HCT116 (cell line): ENCODE measurements at regions not wholly inside any gene's neighbourhood (a gene's known extent, or its start where the extent isn't known, plus 50 kb on each side); places are given as distances from the start of the nearest gene placed in this dataset.

Experiments used
- ATAC-seq: fragments of 200-7000 bp; cut with Tn5 transposase; 2 replicates; pipeline ENCODE4 v1.9.1; 2020; ENCODE audit warnings: mild to moderate bottlenecking, moderate library complexity
- BruUV-seq: library from RNA; stranded (reverse); fragments of 400-500 nt; replicated peaks from 2 replicates; lab custom pipeline; 2021; lab: Mats Ljungman, UMichigan
- CTCF ChIA-PET: fragments of 300-600 bp; sonication (Branson Sonifier 250); formaldehyde crosslinking; loops from one replicate; lab custom pipeline; 2021; ENCODE audit warnings: antibody characterized with exemption; lab: Charles Lee
- POLR2A ChIA-PET: fragments of 300-600, 350-600 bp; sonication (Branson Sonifier 250); formaldehyde crosslinking; loops from one replicate; lab custom pipeline; 2021; ENCODE audit warnings: antibody characterized with exemption; lab: Charles Lee
- RAD21 ChIA-PET, 2 experiments: fragments of 300-600 bp; sonication (Branson Sonifier 250); formaldehyde crosslinking; loops; one replicate each; lab custom pipeline; 2023; ENCODE audit warnings: low total read pairs in 2 of 2; ENCODE audit not compliant: uncharacterized antibody in 2 of 2, unreplicated experiment in 2 of 2, low non-redundant PET in 1 of 2; lab: Charles Lee
- DNase-seq: peaks from one replicate; pipeline ENCODE4 v3.0.0-alpha.2; 2010; ENCODE audit warnings: low read depth, low spot score
- H2AFZ ChIP-seq: fragments of 200-600 bp; shearing (Covaris generic), sonication (generic); 2 replicates; pipeline ENCODE4 v1.6.1; 2017; ENCODE audit warnings: low read depth, mixed run types, mixed read lengths, antibody characterized with exemption, low read length; ENCODE audit not compliant: poor library complexity, severe bottlenecking
- H3K27ac ChIP-seq: 2 replicates; pipeline ENCODE4 v1.5.1; 2012; ENCODE audit warnings: low read depth, low read length
- H3K27me3 ChIP-seq: fragments of 200-600 bp; sonication (generic); 2 replicates; pipeline ENCODE4 v1.6.1; 2016; ENCODE audit warnings: mixed run types, low read length, mixed read lengths; ENCODE audit not compliant: insufficient read depth
- H3K36me3 ChIP-seq, 2 experiments: fragments of 200-500 bp in 1 of 2; fragments of 200-600 bp in 1 of 2; sonication (Bioruptor generic) in 1 of 2; sonication (generic) in 1 of 2; 2 replicates each; pipeline versions ENCODE4 v1.5.1 to v1.6.1; 2014 to 2016; ENCODE audit warnings: low read length in 2 of 2, inconsistent platforms in 1 of 2, mixed read lengths in 1 of 2, mixed run types in 1 of 2; ENCODE audit not compliant: insufficient read depth in 2 of 2, control insufficient read depth in 1 of 2
- H3K4me1 ChIP-seq, 2 experiments: fragments of 200-600 bp in 1 of 2; sonication (generic) in 1 of 2; 2 replicates each; pipeline versions ENCODE4 v1.5.1 to v1.6.1; 2012 to 2017; ENCODE audit warnings: low read length in 2 of 2, inconsistent platforms in 1 of 2, mild to moderate bottlenecking in 1 of 2, mixed read lengths in 1 of 2, mixed run types in 1 of 2, moderate library complexity in 1 of 2; ENCODE audit not compliant: insufficient read depth in 2 of 2, control insufficient read depth in 1 of 2
- H3K4me2 ChIP-seq: fragments of 200-600 bp; sonication (generic); 2 replicates; pipeline ENCODE4 v1.6.1; 2017; ENCODE audit warnings: mixed run types, low read length, mixed read lengths
- H3K4me3 ChIP-seq, 2 experiments: fragments of 200-600 bp in 1 of 2; sonication (generic) in 1 of 2; replicated peaks in 1 of 2; 2 replicates each; pipeline ENCODE4 v1.5.1; 2011 to 2016; ENCODE audit warnings: low read length in 2 of 2, control low read depth in 1 of 2, low read depth in 1 of 2, mild to moderate bottlenecking in 1 of 2, mixed read lengths in 1 of 2, mixed run types in 1 of 2
- H3K79me2 ChIP-seq: fragments of 200-600 bp; sonication (generic); 2 replicates; pipeline ENCODE4 v1.6.1; 2017; ENCODE audit warnings: mild to moderate bottlenecking, mixed run types, low read length, moderate library complexity, mixed read lengths; ENCODE audit not compliant: insufficient read depth
- H3K9ac ChIP-seq: fragments of 200-600 bp; sonication (generic); 2 replicates; pipeline ENCODE4 v1.6.1; 2016; ENCODE audit warnings: low read length, mixed read lengths
- H3K9me2 ChIP-seq: fragments of 200-600 bp; sonication (generic), shearing (Covaris generic); 2 replicates; pipeline ENCODE4 v1.6.1; 2017; ENCODE audit warnings: mixed run types, mild to moderate bottlenecking, moderate library complexity; ENCODE audit not compliant: insufficient read depth
- H3K9me3 ChIP-seq, 2 experiments: fragments of 200-500 bp in 1 of 2; fragments of 200-600 bp in 1 of 2; sonication (Bioruptor generic) in 1 of 2; sonication (generic) in 1 of 2; 2 replicates each; pipeline ENCODE4 v1.6.1; 2014 to 2017; ENCODE audit warnings: low read length in 2 of 2, mixed read lengths in 2 of 2, inconsistent platforms in 1 of 2, low read depth in 1 of 2, mild to moderate bottlenecking in 1 of 2, mixed run types in 1 of 2, moderate library complexity in 1 of 2; ENCODE audit not compliant: control insufficient read depth in 1 of 2, insufficient read depth in 1 of 2
- H4K20me1 ChIP-seq: fragments of 200-600 bp; sonication (generic), shearing (Covaris generic); 2 replicates; pipeline ENCODE4 v1.6.1; 2017; ENCODE audit warnings: mixed run types, mild to moderate bottlenecking, moderate library complexity; ENCODE audit not compliant: insufficient read depth
- JUND ChIP-seq: IDR thresholded peaks from 2 replicates; pipeline ENCODE4 v1.6.1; 2012
- POLR2A ChIP-seq: IDR thresholded peaks from 2 replicates; pipeline ENCODE4 v1.7.0; 2011; ENCODE audit warnings: borderline replicate concordance; ENCODE audit not compliant: insufficient read depth, insufficient read length; ENCODE audit errors: extremely low read depth
- POLR2AphosphoS5 ChIP-seq: IDR thresholded peaks from 2 replicates; pipeline ENCODE4 v1.6.1; 2011; ENCODE audit warnings: mild to moderate bottlenecking, low read depth, low read length, moderate library complexity
- RAD21 ChIP-seq: IDR thresholded peaks from 2 replicates; pipeline ENCODE4 v1.6.1; 2012; ENCODE audit warnings: low read depth, mild to moderate bottlenecking
- SIN3A ChIP-seq: IDR thresholded peaks from 2 replicates; pipeline ENCODE4 v1.6.1; 2012; ENCODE audit warnings: low read depth
- SRF ChIP-seq: IDR thresholded peaks from 2 replicates; pipeline ENCODE4 v1.6.1; 2012; ENCODE audit warnings: low read depth
- TCF7L2 ChIP-seq: IDR thresholded peaks from 2 replicates; pipeline ENCODE4 v1.7.0; 2011; ENCODE audit warnings: borderline replicate concordance, inconsistent platforms; ENCODE audit not compliant: insufficient read depth, insufficient read length; ENCODE audit errors: extremely low read depth
- ZNF274 ChIP-seq: fragments of 200-500 bp; sonication (Bioruptor generic); IDR thresholded peaks from 2 replicates; pipeline ENCODE4 v1.6.1; 2014; ENCODE audit warnings: mild to moderate bottlenecking, low read depth, low read length, inconsistent platforms
- intact Hi-C: fragments of 100-400 bp; cut with micrococcal nuclease; formaldehyde crosslinking; loops from 2 replicates; pipeline ENCODE4 v1.10.0; 2022
- TF ChIP-seq, protein P1 (sequence below): IDR thresholded peaks from 2 replicates; pipeline ENCODE4 v1.6.1; 2012
- TF ChIP-seq, protein P2 (sequence below): IDR thresholded peaks from 2 replicates; pipeline ENCODE4 v1.6.1; 2012
- TF ChIP-seq, protein P3 (sequence below): IDR thresholded peaks from 2 replicates; pipeline ENCODE4 v1.6.1; 2012; ENCODE audit warnings: low read depth

DNA sequence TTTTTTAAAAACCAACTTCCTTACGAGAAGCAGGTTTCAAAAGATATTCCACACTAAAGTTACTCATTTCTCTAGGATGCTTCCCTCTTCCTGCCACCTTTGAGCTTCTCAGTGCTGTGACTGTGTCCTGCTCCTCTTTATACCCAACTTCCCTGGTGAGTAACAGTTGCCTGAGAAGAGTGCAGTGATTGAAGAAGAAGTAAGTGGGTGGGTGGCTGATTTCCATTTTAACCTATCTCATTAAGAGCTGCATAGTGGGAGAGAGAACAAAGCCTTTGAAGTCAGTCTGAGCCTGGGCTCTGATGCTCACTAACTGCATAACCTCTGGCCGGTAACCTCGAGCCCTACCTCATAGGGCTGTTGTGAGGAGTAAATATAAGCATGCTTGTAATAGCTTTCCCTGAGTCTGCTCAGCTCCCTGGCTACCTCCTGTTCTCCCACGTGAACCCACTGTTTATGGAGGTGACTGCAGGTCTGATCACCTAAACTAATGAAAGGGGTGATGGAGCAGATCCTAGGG lies 977.3 kb downstream of the UQCRFS1 start:
- ChIA-PET CTCF (no interaction called here), POLR2A (no interaction called here), RAD21 (no interaction called here)
- no peaks in the 10 kb centered on the region for H3K9me2 ChIP-seq
- H3K9ac ChIP-seq: no peak overlapping the region
- H4K20me1 ChIP-seq: no peaks in the 10 kb centered on the region
- H2AFZ ChIP-seq: no peak overlapping the region
- H3K9me3 ChIP-seq: peaks cover 7 to 37% of the 10 kb centered on the region in 2 experiments; a peak in 2 of 4 replicates
- no peaks in the 10 kb centered on the region for H3K27me3 ChIP-seq
- no peak for DNase-seq
- H3K4me3 ChIP-seq: no peak overlapping the region
- no peak for TF ChIP-seq ZNF274
- no peak for TF ChIP-seq POLR2AphosphoS5
- TF ChIP-seq, protein P1, sequence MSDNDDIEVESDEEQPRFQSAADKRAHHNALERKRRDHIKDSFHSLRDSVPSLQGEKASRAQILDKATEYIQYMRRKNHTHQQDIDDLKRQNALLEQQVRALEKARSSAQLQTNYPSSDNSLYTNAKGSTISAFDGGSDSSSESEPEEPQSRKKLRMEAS: no peak
- no peak for TF ChIP-seq SRF
- TF ChIP-seq SIN3A: no peak
- TF ChIP-seq, protein P2, sequence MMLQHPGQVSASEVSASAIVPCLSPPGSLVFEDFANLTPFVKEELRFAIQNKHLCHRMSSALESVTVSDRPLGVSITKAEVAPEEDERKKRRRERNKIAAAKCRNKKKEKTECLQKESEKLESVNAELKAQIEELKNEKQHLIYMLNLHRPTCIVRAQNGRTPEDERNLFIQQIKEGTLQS: no peak
- TF ChIP-seq, protein P3, sequence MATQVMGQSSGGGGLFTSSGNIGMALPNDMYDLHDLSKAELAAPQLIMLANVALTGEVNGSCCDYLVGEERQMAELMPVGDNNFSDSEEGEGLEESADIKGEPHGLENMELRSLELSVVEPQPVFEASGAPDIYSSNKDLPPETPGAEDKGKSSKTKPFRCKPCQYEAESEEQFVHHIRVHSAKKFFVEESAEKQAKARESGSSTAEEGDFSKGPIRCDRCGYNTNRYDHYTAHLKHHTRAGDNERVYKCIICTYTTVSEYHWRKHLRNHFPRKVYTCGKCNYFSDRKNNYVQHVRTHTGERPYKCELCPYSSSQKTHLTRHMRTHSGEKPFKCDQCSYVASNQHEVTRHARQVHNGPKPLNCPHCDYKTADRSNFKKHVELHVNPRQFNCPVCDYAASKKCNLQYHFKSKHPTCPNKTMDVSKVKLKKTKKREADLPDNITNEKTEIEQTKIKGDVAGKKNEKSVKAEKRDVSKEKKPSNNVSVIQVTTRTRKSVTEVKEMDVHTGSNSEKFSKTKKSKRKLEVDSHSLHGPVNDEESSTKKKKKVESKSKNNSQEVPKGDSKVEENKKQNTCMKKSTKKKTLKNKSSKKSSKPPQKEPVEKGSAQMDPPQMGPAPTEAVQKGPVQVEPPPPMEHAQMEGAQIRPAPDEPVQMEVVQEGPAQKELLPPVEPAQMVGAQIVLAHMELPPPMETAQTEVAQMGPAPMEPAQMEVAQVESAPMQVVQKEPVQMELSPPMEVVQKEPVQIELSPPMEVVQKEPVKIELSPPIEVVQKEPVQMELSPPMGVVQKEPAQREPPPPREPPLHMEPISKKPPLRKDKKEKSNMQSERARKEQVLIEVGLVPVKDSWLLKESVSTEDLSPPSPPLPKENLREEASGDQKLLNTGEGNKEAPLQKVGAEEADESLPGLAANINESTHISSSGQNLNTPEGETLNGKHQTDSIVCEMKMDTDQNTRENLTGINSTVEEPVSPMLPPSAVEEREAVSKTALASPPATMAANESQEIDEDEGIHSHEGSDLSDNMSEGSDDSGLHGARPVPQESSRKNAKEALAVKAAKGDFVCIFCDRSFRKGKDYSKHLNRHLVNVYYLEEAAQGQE: no peak
- TF ChIP-seq RAD21: no peak
- TF ChIP-seq JUND: no peak
- no peak for TF ChIP-seq POLR2A
- TF ChIP-seq TCF7L2: no peak
- ATAC-seq: no peak
- BruUV-seq: no TSS peak
- no peaks in the 10 kb centered on the region for H3K79me2 ChIP-seq
- H3K4me1 ChIP-seq: no peaks in the 10 kb centered on the region
- no peak overlapping the region for H3K4me2 ChIP-seq
- H3K27ac ChIP-seq: no peak overlapping the region
- intact Hi-C loops: no loop called here
- H3K36me3 ChIP-seq: no peaks in the 10 kb centered on the region
